IPS-NIHi7 (cell line): ENCODE measurements at regions not wholly inside any gene's neighbourhood (a gene's known extent, or its start where the extent isn't known, plus 50 kb on each side); places are given as distances from the start of the nearest gene placed in this dataset.
"Not testable (repeated sequence)": the region's sequence is repeated elsewhere in the genome, so short reads cannot be mapped to it uniquely, and the experiment has no call there.

Experiments
- DNase-seq: peaks from one replicate; pipeline ENCODE4 v3.0.0; 2012; ENCODE audit warnings: mixed read lengths; ENCODE audit errors: extremely low spot score

GRCh38 chr11:109043315-109043714 is 378.4 kb downstream of the DDX10 start:
- DNase-seq = no peak

- no peak for DNase-seq
These were observed 375.6 kb upstream of the C11orf87 start for GRCh38 chr11:109046284-109046992.

DNA sequence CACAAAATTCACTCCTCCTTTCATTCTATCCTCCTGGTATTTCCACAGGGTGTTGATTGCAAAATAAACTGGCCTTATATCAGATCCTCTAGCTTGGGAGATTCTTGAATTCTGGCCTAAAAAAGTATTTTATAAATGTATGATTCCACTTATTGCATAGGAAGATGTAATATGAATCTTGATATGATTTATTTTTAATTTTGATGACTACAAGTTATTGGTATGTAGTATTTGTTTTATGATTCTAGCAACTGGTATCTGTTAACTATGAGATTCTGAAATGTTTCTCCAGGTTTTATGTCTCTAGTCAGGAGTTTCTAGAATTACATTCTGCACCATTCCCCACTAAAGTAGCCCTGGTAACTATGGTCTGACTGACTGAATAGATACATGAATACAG is 373.9 kb upstream of the C11orf87 start:
- no peak for DNase-seq

GRCh38 chr11:109051200-109051599 is 370.8 kb upstream of the C11orf87 start:
- DNase-seq = no peak

DNA sequence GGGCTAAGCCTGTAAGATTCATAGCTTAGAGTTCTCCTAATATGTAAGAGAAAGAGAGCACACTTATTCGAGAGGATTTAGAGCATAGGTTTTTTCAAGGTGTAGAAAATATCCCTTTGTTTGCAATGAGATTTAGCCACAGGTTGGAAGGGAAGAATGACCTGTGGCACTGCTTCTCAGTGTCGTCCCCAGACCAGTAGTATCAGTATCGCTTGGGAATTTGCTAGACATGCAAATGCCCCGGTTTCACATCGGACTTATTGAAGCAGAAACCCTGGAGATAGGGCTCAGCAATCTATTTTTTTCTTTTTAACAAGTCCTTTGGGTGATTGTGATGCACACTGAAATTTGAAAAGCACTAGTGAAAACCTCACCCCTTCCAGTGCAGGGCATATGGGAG is 362.6 kb upstream of the C11orf87 start:
- DNase-seq = no peak

DNA sequence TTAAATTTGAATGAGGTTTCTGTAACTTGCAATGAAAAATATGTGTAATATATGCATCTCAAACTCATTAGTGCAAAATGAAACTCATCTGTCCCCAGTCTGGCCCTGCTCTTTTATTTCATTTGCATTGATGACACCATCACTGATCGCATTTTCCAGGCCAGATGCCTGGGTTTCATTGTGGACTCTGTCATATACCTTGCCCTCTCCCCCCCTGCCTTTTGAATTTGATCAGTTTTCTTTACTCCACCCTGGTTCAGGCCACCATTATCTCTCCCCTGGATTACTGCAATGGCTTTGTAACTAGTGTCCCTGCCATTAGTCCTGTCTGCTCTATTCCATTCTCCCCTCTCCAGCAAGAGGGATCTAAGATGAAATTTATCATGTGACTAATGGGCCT is 360.6 kb upstream of the C11orf87 start:
- DNase-seq = no peak

DNA sequence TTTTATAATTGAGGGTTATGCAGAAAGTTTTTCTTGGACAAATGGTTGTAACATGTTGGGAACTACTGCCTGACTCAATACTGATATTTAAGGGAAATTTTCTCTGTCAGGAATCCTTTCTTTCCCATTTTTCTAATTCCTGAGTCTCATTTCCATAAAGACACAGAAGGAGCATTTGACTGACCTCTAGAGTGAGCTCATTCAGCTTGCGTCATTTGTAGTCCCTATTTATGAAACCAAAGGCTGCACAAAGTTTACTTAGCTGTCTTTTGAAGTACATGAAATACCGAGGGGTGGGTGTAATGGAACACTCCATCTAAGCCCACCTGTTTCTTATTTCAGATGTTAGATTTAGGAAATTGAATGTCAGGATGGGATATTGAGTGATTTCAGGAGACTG is 359.5 kb upstream of the C11orf87 start:
- no peak for DNase-seq

DNA sequence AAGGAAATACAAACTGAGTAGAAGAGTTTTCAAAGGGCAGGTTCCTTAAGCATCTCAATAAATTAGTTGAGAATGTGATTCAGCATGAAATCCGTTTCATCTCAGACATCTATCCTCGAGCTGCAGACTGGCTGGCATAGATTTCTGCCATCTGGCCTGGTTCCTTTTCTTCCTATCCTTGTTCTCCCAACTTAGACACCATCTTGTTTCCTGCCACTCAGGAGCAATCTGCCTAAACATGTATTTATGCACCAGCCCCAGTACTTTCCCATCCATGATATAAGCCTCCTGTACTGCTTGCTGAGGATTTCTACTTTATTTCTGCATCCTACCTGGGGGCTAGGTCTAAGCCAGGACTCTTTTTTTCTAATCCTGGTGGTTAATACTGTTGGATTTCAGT is 359.1 kb upstream of the C11orf87 start:
- DNase-seq = no peak

GRCh38 chr11:109064618-109065311 is 357.2 kb upstream of the C11orf87 start:
- DNase-seq = not testable (repeated sequence)

- DNase-seq = no peak
These were observed 350.7 kb upstream of the C11orf87 start for GRCh38 chr11:109071262-109071661.

- no peak for DNase-seq
These were observed 350.1 kb upstream of the C11orf87 start for GRCh38 chr11:109071712-109072524.

- no peak for DNase-seq
These were observed 348.8 kb upstream of the C11orf87 start for GRCh38 chr11:109073032-109073822.

DNA sequence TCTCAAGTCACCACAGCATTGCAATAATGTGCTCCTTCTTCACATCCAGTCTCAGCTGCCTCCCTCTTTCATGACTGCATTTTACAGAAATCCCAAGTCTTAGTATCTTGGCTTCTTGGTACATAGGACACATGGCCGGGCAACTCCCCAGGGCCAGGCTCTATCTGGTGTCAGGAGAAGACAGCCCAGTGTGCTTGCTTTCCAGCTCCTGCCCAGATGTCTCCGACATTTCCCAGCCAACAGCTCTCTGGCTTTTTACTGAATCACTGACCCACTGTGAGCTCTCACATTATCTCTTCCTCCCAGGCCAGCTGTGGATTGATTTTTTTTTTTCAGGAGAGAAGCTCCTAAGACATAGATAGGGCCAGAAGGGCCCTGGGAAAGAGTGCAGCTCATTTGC is 346.0 kb upstream of the C11orf87 start:
- no peak for DNase-seq

DNA sequence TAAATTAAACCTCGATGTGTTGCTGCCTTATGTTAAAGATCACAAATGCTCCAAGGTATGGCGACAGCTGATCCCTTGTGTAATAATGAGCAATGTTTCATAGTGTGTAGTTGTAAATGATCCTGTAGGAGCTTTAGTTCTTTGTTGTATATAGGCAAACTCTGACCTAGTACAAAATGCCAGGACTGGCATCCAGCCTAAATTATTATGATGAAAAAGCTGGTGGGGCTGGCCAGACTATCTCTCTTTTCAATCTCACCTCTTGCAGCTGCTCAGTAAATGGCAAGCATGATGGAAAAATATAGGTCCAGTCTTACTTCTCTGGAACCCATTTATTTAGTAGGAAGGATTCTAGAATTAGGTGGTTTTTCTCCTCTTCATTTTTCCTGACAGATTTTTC is 345.1 kb upstream of the C11orf87 start:
- DNase-seq = no peak

DNA sequence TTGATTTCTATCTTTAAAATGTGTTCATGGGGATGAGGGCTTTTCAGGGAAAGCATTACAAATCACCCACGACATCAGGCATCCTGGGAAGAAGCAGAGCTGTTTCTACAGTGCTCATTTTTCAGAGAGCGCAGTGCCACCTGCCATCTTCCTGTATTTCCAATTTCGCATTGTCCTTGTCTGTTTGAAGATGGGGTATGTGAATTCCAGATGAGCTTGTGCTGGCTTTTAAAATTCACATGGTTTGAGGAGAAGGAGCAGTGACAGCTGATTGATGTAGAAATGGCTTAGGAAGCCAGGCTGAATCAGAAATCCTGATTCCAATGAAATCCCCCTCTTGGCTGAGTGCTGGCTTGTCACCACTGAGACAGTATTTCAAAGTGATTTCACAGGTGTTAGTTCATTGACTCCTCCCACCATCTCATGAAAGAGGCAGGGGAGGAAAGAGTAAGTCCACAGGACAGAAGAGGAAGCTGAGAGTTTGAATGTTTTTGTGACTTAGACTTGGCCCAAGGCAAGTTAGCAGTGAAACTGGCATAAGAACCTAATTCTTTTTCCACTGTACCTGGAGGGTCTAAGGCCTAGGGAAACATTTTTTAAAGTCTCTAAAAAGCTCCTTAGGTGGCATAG is 344.6 kb upstream of the C11orf87 start:
- DNase-seq = no peak

- DNase-seq = no peak
These were observed 336.1 kb upstream of the C11orf87 start for GRCh38 chr11:109085708-109086373.

- no peak for DNase-seq
These were observed 335.1 kb upstream of the C11orf87 start for GRCh38 chr11:109086931-109087330.

DNA sequence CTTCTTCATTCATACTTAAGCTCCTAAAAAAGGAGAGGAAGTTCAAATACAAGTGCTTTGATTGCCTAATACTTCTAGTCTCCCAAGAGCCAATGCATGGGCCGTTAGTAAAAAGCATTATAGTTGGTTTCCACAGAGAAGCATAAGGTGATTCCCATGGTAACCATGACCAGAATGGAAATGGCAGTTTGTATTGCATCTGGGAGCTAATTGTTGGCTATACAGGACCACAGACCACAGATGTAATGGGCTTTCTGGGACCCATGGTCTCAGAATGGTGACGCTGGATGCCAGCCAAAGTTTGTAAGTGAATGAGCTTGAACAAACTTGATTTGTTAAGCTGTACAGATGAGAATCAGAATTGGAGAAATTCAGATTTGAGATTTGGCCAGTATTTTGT is 333.9 kb upstream of the C11orf87 start:
- no peak for DNase-seq

DNA sequence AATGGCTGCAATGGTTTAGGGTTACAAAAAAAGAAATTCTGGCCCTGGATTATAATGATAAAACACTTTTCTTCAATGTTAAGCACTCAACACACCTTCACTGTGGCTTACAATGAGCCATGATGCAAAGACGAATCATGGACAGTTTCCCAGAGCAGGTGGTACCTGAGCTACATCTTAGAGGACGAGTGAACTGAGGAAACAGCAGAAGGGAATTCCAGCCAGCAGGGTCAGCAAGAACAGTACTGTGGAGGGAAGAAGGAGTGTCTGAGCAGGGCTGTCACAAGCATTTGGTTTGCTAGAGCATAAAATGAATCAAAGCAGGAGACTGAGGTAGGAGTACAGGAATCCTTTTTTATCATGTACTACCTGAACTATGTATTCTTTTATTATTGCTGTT is 332.8 kb upstream of the C11orf87 start:
- no peak for DNase-seq

DNA sequence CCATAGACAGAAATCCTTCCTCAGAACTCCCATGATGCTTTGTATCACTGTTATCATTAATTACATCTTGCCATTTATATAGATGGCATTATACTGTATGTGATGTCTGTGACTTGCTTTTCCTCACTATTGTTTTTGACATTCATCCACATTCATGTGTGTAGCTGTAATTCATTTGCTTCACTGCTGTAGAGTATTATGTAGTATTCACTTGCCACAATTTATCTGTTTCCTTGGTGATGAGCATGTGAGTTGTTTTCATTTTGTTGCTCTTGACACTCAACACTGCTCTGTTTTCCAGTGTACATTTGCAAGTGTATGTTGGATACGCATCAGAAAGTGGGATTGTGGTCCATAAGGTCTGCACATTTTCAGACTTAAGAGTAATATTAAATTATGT is 328.6 kb upstream of the C11orf87 start:
- DNase-seq = no peak

DNA sequence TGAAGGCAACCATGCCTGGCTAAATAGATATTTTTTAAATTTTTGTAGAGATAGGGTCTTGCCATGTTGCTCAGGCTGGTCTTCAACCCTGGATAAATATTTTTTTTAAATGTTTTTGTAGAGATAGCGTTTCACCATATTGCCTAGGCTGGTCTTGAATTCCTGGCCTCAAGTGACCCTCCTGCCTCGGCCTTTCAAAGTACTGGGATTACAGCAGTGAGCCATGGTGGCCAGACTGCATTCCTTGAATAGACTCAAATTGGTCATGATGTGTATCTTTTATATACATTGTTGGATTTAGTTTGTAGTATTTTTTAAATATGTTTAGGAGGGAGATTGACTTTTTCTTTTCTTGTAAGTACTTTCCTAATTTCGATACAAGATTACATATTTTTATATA is 325.7 kb upstream of the C11orf87 start:
- no peak for DNase-seq
